CD14-positive monocyte (primary cell): ENCODE measurements at regions not wholly inside any gene's neighbourhood (a gene's known extent, or its start where the extent isn't known, plus 50 kb on each side); places are given as distances from the start of the nearest gene placed in this dataset.

Experiments
- DNase-seq, 3 donors: peaks; one replicate each; pipeline ENCODE4 v3.0.0-alpha.2; 2011 to 2022
- H2AFZ ChIP-seq: 2 replicates; pipeline ENCODE4 v1.6.0; 2012; ENCODE audit warnings: mild to moderate bottlenecking, low read depth, low read length, inconsistent platforms; ENCODE audit not compliant: insufficient read depth, poor library complexity, severe bottlenecking
- H3K27ac ChIP-seq, 2 donors: 1 replicate in 1 of 2; 2 replicates in 1 of 2; pipeline ENCODE4 v1.5.1; 2012 to 2013; ENCODE audit warnings: low read length in 2 of 2, control low read depth in 1 of 2, inconsistent platforms in 1 of 2, low read depth in 1 of 2, mild to moderate bottlenecking in 1 of 2
- H3K27me3 ChIP-seq, 2 donors: one replicate each; pipeline versions ENCODE4 v1.6.0 to v1.6.1; 2011 to 2013; ENCODE audit warnings: low read length in 2 of 2; ENCODE audit not compliant: control insufficient read depth in 2 of 2, insufficient read depth in 2 of 2
- H3K36me3 ChIP-seq, 2 donors: replicated peaks in 1 of 2; 1 replicate in 1 of 2; 2 replicates in 1 of 2; pipeline versions ENCODE4 v1.5.1 to v1.6.1; 2012 to 2013; ENCODE audit warnings: low read length in 2 of 2, control low read depth in 1 of 2, inconsistent platforms in 1 of 2, mild to moderate bottlenecking in 1 of 2; ENCODE audit not compliant: insufficient read depth in 2 of 2, control insufficient read depth in 1 of 2
- H3K4me1 ChIP-seq, 2 donors: 1 replicate in 1 of 2; 2 replicates in 1 of 2; pipeline versions ENCODE4 v1.5.1 to v1.6.1; 2012 to 2013; ENCODE audit warnings: low read length in 2 of 2, control low read depth in 1 of 2, inconsistent platforms in 1 of 2, mild to moderate bottlenecking in 1 of 2, moderate library complexity in 1 of 2; ENCODE audit not compliant: insufficient read depth in 2 of 2, control insufficient read depth in 1 of 2
- H3K4me2 ChIP-seq: replicated peaks from 2 replicates; pipeline ENCODE3; 2012; ENCODE audit warnings: low read length, moderate library complexity, mild to moderate bottlenecking; ENCODE audit not compliant: poor library complexity, severe bottlenecking; ENCODE audit errors: extremely low read depth
- H3K4me3 ChIP-seq, 3 experiments: fragments of 200-600 bp in 1 of 3; sonication (generic) in 1 of 3; replicated peaks in 1 of 3; 1 replicate in 2 of 3; 2 replicates in 1 of 3; pipeline ENCODE4 v1.5.1; 2011 to 2013; ENCODE audit warnings: low read length in 3 of 3, mild to moderate bottlenecking in 3 of 3, control low read depth in 2 of 3, low read depth in 2 of 3, inconsistent platforms in 1 of 3, moderate library complexity in 1 of 3
- H3K79me2 ChIP-seq: 2 replicates; pipeline ENCODE4 v1.6.0; 2012; ENCODE audit warnings: mild to moderate bottlenecking, control low read depth, inconsistent platforms, low read length, moderate library complexity; ENCODE audit not compliant: insufficient read depth
- H3K9ac ChIP-seq: 2 replicates; pipeline ENCODE4 v1.6.0; 2017; ENCODE audit warnings: low read length, mild to moderate bottlenecking; ENCODE audit not compliant: insufficient read depth, poor library complexity, severe bottlenecking
- H3K9me3 ChIP-seq, 2 donors: replicated peaks in 1 of 2; 1 replicate in 1 of 2; 2 replicates in 1 of 2; pipeline versions ENCODE4 v1.5.1 to v1.6.1; 2012 to 2013; ENCODE audit warnings: low read length in 2 of 2, control low read depth in 1 of 2; ENCODE audit not compliant: control insufficient read depth in 1 of 2, insufficient read depth in 1 of 2
- H4K20me1 ChIP-seq: 2 replicates; pipeline ENCODE4 v1.6.0; 2012; ENCODE audit warnings: mild to moderate bottlenecking, low read length, control low read depth, moderate library complexity; ENCODE audit not compliant: insufficient read depth
- H3K27ac Mint-ChIP-seq, 7 donors: one replicate each; pipeline ENCODE4 v1.8.0; 2020; ENCODE audit warnings: mild to moderate bottlenecking in 7 of 7, mixed read lengths in 7 of 7, moderate library complexity in 6 of 7, inconsistent platforms in 2 of 7
- H3K27me3 Mint-ChIP-seq, 3 donors: one replicate each; pipeline ENCODE4 v1.8.0; 2021 to 2022; ENCODE audit warnings: low read depth in 3 of 3, mild to moderate bottlenecking in 3 of 3, mixed read lengths in 3 of 3, moderate library complexity in 3 of 3, inconsistent platforms in 1 of 3
- H3K36me3 Mint-ChIP-seq, 2 donors: one replicate each; pipeline ENCODE4 v1.8.0; 2020; ENCODE audit warnings: mixed read lengths in 2 of 2, inconsistent platforms in 1 of 2, mild to moderate bottlenecking in 1 of 2
- H3K4me1 Mint-ChIP-seq: one replicate; pipeline ENCODE4 v1.8.0; 2020; ENCODE audit warnings: mild to moderate bottlenecking, mixed read lengths
- H3K4me3 Mint-ChIP-seq, 2 donors: one replicate each; pipeline ENCODE4 v1.8.0; 2020; ENCODE audit warnings: mild to moderate bottlenecking in 2 of 2, mixed read lengths in 2 of 2, moderate library complexity in 1 of 2
- H3K9me3 Mint-ChIP-seq, 7 donors: one replicate each; pipeline ENCODE4 v1.8.0; 2020 to 2022; ENCODE audit warnings: mixed read lengths in 7 of 7, mild to moderate bottlenecking in 6 of 7, moderate library complexity in 6 of 7, inconsistent platforms in 2 of 7
- CTCF ChIP-seq: fragments of 200-600 bp; IDR thresholded peaks from one replicate; pipeline ENCODE4 v1.8.0; 2022; ENCODE audit warnings: antibody characterized with exemption, mild to moderate bottlenecking
- WGBS: methylation state at CpG from one replicate; pipeline ENCODE4 v1.1.5; 2013; ENCODE audit warnings: missing lambda C conversion rate; ENCODE audit not compliant: insufficient coverage; 5-methylcytosine and 5-hydroxymethylcytosine counted together
- intact Hi-C, 2 donors: fragments of 100-400 bp; cut with micrococcal nuclease; formaldehyde crosslinking; loops; one replicate each; pipeline versions ENCODE4 v1.15.0 to v1.15.1; 2023

GRCh38 chr2:157204401-157204800, 53.1 kb upstream of the GALNT5 start:
- intact Hi-C loops: no loop called here
- TF ChIP-seq CTCF: no peak
- no peak overlapping the region for H3K27ac Mint-ChIP-seq
- no peak overlapping the region for H3K4me3 Mint-ChIP-seq
- Histone ChIP-seq H3K4me3 (no peak overlapping the region), H3K79me2 (no peaks in the 10 kb centered on the region), H3K27me3 (no peaks in the 10 kb centered on the region), H4K20me1 (no peaks in the 10 kb centered on the region), H3K9ac (no peak overlapping the region), H3K4me1 (no peaks in the 10 kb centered on the region), H2AFZ (no peak overlapping the region), H3K9me3 (no peaks in the 10 kb centered on the region), H3K4me2 (no peak overlapping the region), H3K36me3 (no peaks in the 10 kb centered on the region), H3K27ac (no peak overlapping the region)
- H3K27me3 Mint-ChIP-seq: peaks cover 0 to 3% (median 0%) of the 10 kb centered on the region in 3 donors
- no peak for DNase-seq
- no peaks in the 10 kb centered on the region for H3K36me3 Mint-ChIP-seq
- H3K9me3 Mint-ChIP-seq: peaks cover 0 to 3% (median 0%) of the 10 kb centered on the region in 7 donors
- no CpG with 5 or more reads among the region's 3 CpGs for WGBS
- no peaks in the 10 kb centered on the region for H3K4me1 Mint-ChIP-seq

- Mint-ChIP-seq H3K36me3 (no peaks in the 10 kb centered on the region), H3K4me3 (no peak overlapping the region), H3K4me1 (no peaks in the 10 kb centered on the region), H3K27me3 (peaks cover 0 to 3% (median 0%) of the 10 kb centered on the region in 3 donors), H3K9me3 (peaks cover 0 to 3% (median 0%) of the 10 kb centered on the region in 7 donors), H3K27ac (no peak overlapping the region)
- WGBS: no CpG with 5 or more reads among the region's 3 CpGs
- H3K9me3 ChIP-seq: no peaks in the 10 kb centered on the region
- H3K27me3 ChIP-seq: no peaks in the 10 kb centered on the region
- no peak overlapping the region for H3K4me3 ChIP-seq
- no peaks in the 10 kb centered on the region for H3K4me1 ChIP-seq
- H2AFZ ChIP-seq: no peak overlapping the region
- no peaks in the 10 kb centered on the region for H3K36me3 ChIP-seq
- H4K20me1 ChIP-seq: no peaks in the 10 kb centered on the region
- no peaks in the 10 kb centered on the region for H3K79me2 ChIP-seq
- no peak overlapping the region for H3K27ac ChIP-seq
- no peak overlapping the region for H3K9ac ChIP-seq
- DNase-seq: no peak
- no peak for TF ChIP-seq CTCF
- intact Hi-C loops: no loop called here
- H3K4me2 ChIP-seq: no peak overlapping the region
Measured at GRCh38 chr2:157206916-157207315, 50.6 kb upstream of the GALNT5 start.
